ENCODE measurements at regions not wholly inside any gene's neighbourhood (a gene's known extent, or its start where the extent isn't known, plus 50 kb on each side); places are given as distances from the start of the nearest gene placed in this dataset.

DNA sequence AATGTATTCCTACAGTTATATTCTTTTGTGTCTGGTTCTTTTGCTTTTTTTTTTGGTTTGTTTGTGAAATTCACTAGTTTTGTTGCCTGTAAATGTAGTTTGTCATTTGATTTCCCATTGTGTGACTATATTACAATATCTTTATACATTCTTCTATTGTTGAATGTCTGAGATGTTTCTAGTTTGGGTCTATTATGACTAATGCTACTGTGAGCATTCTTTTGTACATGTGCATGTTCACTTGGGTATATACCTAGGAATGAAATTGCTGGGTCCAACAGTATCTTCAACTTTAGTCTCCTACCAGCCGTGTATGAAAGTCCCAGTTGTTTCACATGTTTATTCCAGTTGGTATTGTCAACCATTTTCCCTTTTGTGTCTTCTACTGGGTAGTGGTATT, 112.7 kb upstream of the RBMS1 start:
- H3K4me1 ChIP-seq = no peaks in the 10 kb centered on the region
- TF ChIP-seq, protein P1, sequence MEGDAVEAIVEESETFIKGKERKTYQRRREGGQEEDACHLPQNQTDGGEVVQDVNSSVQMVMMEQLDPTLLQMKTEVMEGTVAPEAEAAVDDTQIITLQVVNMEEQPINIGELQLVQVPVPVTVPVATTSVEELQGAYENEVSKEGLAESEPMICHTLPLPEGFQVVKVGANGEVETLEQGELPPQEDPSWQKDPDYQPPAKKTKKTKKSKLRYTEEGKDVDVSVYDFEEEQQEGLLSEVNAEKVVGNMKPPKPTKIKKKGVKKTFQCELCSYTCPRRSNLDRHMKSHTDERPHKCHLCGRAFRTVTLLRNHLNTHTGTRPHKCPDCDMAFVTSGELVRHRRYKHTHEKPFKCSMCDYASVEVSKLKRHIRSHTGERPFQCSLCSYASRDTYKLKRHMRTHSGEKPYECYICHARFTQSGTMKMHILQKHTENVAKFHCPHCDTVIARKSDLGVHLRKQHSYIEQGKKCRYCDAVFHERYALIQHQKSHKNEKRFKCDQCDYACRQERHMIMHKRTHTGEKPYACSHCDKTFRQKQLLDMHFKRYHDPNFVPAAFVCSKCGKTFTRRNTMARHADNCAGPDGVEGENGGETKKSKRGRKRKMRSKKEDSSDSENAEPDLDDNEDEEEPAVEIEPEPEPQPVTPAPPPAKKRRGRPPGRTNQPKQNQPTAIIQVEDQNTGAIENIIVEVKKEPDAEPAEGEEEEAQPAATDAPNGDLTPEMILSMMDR (IDR thresholded peaks at IDR 0.05; ENCODE audit: low read depth, low read length) = no peak
- no peaks in the 10 kb centered on the region for H3K27me3 ChIP-seq
- DNase-seq = no peak
- H3K36me3 ChIP-seq = no peaks in the 10 kb centered on the region
- no peaks in the 10 kb centered on the region for H3K9me3 ChIP-seq
- H3K4me3 ChIP-seq (ENCODE audit: low read depth, low read length) = no peak overlapping the region

DNA sequence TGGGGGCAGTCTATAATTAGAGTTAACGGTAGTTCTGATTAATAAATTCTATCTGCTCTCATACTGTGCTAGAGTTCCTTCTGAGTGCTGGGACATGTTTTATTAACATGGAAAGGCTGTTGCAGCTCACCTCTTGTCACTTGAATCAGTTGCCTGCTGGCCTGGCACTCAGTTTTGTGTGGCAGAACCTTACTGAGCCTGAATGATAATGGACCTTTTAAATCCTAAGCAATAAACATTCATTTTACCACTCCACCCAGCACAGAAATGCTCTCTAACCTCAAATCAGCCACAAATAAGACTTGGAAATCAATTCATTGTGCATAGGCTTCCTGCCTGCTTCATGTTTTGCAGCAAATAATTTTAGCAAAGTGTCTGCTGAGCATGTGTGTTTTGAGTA, 115.0 kb upstream of the RBMS1 start:
- H3K9me3 ChIP-seq = no peaks in the 10 kb centered on the region
- no peak for DNase-seq
- H3K4me3 ChIP-seq (ENCODE audit: low read depth, low read length) = no peak overlapping the region
- no peaks in the 10 kb centered on the region for H3K27me3 ChIP-seq
- no peaks in the 10 kb centered on the region for H3K36me3 ChIP-seq
- TF ChIP-seq, protein P1 (IDR thresholded peaks at IDR 0.05; ENCODE audit: low read depth, low read length) = no peak
- H3K4me1 ChIP-seq = no peaks in the 10 kb centered on the region

DNA sequence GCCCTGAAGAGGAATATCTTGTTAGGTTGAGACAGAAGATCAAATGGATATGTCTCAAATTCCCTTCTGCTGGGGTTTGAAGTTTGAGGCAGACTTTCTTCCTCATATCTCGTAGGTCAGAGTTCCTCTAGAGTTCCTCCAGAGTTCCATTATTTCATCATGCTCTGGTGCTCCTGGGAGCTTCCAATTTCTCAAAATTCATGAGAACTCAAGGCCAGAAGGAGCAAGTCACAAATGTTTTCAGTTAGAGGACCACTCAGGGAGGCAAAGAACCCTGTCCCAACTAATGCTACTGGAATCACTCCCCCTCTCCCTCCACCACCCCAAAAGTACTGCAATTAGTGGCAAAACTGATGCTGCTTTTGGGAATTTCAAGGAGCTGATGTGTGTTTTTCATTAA, 115.7 kb upstream of the RBMS1 start:
- no peak for DNase-seq
- H3K9me3 ChIP-seq = no peaks in the 10 kb centered on the region
- no peaks in the 10 kb centered on the region for H3K4me1 ChIP-seq
- H3K27me3 ChIP-seq = no peaks in the 10 kb centered on the region
- TF ChIP-seq, protein P1 (IDR thresholded peaks at IDR 0.05; ENCODE audit: low read depth, low read length) = no peak
- H3K36me3 ChIP-seq = no peaks in the 10 kb centered on the region
- H3K4me3 ChIP-seq (ENCODE audit: low read depth, low read length) = no peak overlapping the region

DNA sequence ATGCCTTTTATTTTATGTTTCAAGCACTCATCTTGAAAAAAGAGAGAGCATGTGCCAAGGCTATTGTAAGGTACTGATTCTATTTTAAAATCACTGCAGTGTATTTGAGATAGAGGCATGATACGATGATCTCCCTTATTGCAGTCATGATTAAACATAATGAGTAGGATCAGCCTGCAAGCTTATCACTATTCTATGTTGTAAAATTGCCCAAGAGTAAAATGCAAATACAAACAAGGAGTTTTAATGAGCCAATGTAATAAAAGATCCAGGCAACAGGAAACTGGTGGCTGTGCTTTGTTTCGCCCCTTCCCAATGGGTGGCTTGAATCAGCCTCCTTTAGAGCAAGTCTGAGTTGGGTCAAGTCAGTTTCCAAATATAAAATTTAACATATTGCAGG, 116.4 kb upstream of the RBMS1 start:
- Histone ChIP-seq H3K4me1 (no peaks in the 10 kb centered on the region), H3K36me3 (no peaks in the 10 kb centered on the region), H3K9me3 (no peaks in the 10 kb centered on the region), H3K4me3 (ENCODE audit: low read depth, low read length) (no peak overlapping the region), H3K27me3 (no peaks in the 10 kb centered on the region)
- DNase-seq = no peak
- TF ChIP-seq, protein P1 (IDR thresholded peaks at IDR 0.05; ENCODE audit: low read depth, low read length) = no peak

DNA sequence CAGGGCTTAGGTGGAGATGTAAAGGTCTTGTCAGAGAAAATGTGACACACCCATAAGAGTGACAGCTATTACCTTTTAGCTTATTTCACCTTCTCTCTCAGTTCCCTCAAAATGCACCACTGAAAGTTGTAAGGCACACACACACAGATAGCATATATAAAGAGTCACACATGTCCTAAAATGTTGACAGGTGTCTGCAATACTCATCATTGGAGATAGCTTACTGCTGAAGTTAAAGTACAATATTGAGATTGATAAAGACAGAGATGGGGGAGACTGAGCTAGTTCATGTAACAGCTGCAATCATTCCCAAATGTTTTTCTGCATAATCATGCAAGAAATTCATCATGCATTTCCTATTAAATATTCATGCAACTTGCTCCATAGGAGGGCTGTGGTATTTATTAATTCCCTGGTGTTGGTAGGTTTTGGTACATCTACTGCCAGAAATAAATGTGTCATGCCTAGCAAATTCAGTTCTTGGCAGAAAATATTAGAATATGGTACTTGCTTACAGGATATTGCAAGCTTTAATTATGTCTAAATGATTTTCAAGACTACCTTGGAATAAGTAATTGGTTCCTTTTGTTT, 118.8 kb upstream of the RBMS1 start:
- H3K4me1 ChIP-seq = no peaks in the 10 kb centered on the region
- H3K36me3 ChIP-seq = no peaks in the 10 kb centered on the region
- H3K9me3 ChIP-seq = no peaks in the 10 kb centered on the region
- no peaks in the 10 kb centered on the region for H3K27me3 ChIP-seq
- no peak for DNase-seq
- TF ChIP-seq, protein P1 (IDR thresholded peaks at IDR 0.05; ENCODE audit: low read depth, low read length) = no peak
- no peak overlapping the region for H3K4me3 ChIP-seq (ENCODE audit: low read depth, low read length)

DNA sequence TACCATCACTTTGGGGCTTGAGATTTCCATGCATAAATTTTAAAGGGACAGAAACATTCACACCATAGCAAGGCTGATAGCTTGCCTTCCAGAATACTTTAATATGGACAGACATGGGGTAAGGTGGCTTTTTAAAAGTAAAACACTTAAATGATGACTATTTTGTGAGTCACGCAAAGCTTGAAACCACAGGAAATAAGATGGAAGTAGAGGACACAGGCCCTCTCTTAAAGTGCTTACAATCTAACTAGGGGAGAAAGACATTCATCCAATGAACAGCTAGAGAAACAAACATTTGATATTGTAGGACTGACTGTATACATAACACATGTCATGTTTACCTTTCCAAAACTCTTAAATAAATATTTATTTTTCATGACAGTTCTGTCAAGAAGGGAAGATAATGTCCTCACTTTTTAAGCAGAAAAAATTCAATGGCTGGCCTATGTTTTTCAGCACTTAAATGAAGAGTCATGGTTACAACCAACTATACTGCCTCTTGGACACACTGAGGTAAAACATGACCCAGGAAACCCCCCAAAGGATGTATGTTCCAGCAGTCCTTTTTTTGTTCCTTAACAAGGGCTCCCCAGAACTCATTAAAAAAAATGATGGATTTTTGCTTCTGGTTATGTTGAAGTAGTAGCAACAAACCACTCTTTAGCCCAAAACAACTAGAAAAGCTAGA, 120.0 kb upstream of the RBMS1 start:
- Histone ChIP-seq H3K9me3 (no peaks in the 10 kb centered on the region), H3K4me3 (ENCODE audit: low read depth, low read length) (no peak overlapping the region), H3K4me1 (no peaks in the 10 kb centered on the region), H3K36me3 (no peaks in the 10 kb centered on the region), H3K27me3 (no peaks in the 10 kb centered on the region)
- TF ChIP-seq, protein P1 (IDR thresholded peaks at IDR 0.05; ENCODE audit: low read depth, low read length) = no peak
- DNase-seq = no peak

Data from BE2C (cell line).